RWPE2 (cell line): ENCODE measurements at regions not wholly inside any gene's neighbourhood (a gene's known extent, or its start where the extent isn't known, plus 50 kb on each side); places are given as distances from the start of the nearest gene placed in this dataset.

ENCODE experiments used
- ATAC-seq: fragments of 200-7000 bp; cut with Tn5 transposase; 3 replicates; pipeline ENCODE4 v1.9.1; 2021; ENCODE audit warnings: low read depth
- DNase-seq: peaks from one replicate; pipeline ENCODE4 v3.0.0-alpha.2; 2020; ENCODE audit warnings: low spot score
- H3K27ac ChIP-seq: fragments of 450-650 bp; 2 replicates; pipeline ENCODE4 v1.5.1; 2017; ENCODE audit warnings: mild to moderate bottlenecking; ENCODE audit not compliant: poor library complexity, severe bottlenecking
- H3K27me3 ChIP-seq: fragments of 250-450 bp; sonication (Bioruptor Pico); 2 replicates; pipeline ENCODE4 v1.5.1; 2021; ENCODE audit warnings: mild to moderate bottlenecking, moderate library complexity; ENCODE audit not compliant: insufficient read depth, poor library complexity, severe bottlenecking
- H3K36me3 ChIP-seq: fragments of 250-450 bp; sonication (Bioruptor Pico); 2 replicates; pipeline ENCODE4 v1.5.1; 2020; ENCODE audit warnings: low read depth, mild to moderate bottlenecking, moderate library complexity
- H3K4me1 ChIP-seq: fragments of 250-450 bp; sonication (Bioruptor Pico); 2 replicates; pipeline ENCODE4 v1.5.1; 2021; ENCODE audit warnings: mild to moderate bottlenecking, moderate library complexity; ENCODE audit not compliant: insufficient read depth, poor library complexity, severe bottlenecking
- H3K4me3 ChIP-seq: fragments of 250-450 bp; sonication (Bioruptor Pico); 2 replicates; pipeline ENCODE4 v1.5.1; 2021; ENCODE audit warnings: mild to moderate bottlenecking, moderate library complexity; ENCODE audit not compliant: severe bottlenecking
- H3K9me3 ChIP-seq: fragments of 250-450 bp; sonication (Bioruptor Pico); 2 replicates; pipeline ENCODE4 v1.5.1; 2021; ENCODE audit warnings: mild to moderate bottlenecking, moderate library complexity; ENCODE audit not compliant: severe bottlenecking
- TF ChIP-seq, protein P1 (sequence below): fragments of 450-650 bp; IDR thresholded peaks from one replicate; pipeline ENCODE4 v1.5.1; 2017; ENCODE audit warnings: mild to moderate bottlenecking, moderate library complexity; ENCODE audit not compliant: poor library complexity, severe bottlenecking

DNA sequence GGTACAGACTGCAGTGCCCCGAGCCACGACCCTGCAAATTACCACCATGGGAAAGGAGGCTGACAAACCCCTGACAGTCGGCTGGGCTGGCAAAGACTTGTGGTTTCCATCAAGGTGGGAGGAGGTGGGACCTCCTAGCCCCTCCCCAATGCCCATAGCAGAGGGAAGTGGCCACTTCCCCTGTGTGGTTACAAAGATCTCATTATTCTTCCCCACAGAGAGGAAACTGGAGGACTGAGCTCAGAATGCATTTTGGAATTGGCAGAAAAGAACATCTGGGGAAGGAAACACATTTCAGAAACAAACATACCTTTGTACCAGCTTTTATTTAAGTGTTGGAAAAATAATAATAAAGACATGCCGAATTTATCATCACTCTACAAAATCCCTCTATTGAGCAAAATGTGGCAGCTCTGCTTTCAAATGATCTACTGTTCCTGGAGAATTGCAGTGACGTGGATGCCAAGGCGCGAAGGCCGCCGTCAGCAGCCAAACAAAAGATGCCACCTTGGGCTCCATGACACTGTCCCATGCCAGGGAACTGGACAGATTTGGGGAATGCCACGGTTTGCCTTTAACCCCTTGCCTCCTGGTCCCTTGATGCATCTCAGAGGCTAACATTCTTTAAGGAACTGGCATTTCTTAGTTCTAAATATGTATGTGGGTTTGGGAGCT, 169.6 kb downstream of the CRYBB2 start:
- H3K4me1 ChIP-seq = no peaks in the 10 kb centered on the region
- no peaks in the 10 kb centered on the region for H3K9me3 ChIP-seq
- no peaks in the 10 kb centered on the region for H3K36me3 ChIP-seq
- H3K4me3 ChIP-seq = no peak overlapping the region
- DNase-seq = no peak
- H3K27me3 ChIP-seq = no peaks in the 10 kb centered on the region
- H3K27ac ChIP-seq = no peak overlapping the region
- no peak for ATAC-seq
- TF ChIP-seq, protein P1, sequence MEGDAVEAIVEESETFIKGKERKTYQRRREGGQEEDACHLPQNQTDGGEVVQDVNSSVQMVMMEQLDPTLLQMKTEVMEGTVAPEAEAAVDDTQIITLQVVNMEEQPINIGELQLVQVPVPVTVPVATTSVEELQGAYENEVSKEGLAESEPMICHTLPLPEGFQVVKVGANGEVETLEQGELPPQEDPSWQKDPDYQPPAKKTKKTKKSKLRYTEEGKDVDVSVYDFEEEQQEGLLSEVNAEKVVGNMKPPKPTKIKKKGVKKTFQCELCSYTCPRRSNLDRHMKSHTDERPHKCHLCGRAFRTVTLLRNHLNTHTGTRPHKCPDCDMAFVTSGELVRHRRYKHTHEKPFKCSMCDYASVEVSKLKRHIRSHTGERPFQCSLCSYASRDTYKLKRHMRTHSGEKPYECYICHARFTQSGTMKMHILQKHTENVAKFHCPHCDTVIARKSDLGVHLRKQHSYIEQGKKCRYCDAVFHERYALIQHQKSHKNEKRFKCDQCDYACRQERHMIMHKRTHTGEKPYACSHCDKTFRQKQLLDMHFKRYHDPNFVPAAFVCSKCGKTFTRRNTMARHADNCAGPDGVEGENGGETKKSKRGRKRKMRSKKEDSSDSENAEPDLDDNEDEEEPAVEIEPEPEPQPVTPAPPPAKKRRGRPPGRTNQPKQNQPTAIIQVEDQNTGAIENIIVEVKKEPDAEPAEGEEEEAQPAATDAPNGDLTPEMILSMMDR = no peak

DNA sequence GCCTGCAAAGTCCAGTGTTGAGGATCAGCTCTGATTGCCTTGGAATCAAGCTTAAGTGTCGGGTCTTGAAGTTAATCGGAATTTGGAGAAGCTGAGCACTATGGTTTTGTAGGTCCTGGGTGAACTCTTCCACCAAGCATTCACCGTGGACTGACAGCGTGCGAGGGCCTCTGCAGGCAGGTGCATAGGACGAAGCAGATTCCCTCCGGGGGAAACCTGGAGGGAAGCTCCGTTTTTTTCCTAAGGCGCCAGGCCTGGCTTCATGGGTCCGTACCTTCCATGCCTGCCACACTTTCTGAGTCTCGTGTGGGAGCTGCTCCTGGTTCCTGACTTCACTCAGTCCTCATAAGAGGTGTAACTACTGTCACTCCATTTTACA, 170.1 kb downstream of the CRYBB2 start:
- DNase-seq (no peak), ATAC-seq (no peak)
- Histone ChIP-seq H3K36me3 (no peaks in the 10 kb centered on the region), H3K27me3 (no peaks in the 10 kb centered on the region), H3K4me1 (no peaks in the 10 kb centered on the region), H3K27ac (no peak overlapping the region), H3K9me3 (no peaks in the 10 kb centered on the region), H3K4me3 (no peak overlapping the region)
- TF ChIP-seq, protein P1 = no peak

DNA sequence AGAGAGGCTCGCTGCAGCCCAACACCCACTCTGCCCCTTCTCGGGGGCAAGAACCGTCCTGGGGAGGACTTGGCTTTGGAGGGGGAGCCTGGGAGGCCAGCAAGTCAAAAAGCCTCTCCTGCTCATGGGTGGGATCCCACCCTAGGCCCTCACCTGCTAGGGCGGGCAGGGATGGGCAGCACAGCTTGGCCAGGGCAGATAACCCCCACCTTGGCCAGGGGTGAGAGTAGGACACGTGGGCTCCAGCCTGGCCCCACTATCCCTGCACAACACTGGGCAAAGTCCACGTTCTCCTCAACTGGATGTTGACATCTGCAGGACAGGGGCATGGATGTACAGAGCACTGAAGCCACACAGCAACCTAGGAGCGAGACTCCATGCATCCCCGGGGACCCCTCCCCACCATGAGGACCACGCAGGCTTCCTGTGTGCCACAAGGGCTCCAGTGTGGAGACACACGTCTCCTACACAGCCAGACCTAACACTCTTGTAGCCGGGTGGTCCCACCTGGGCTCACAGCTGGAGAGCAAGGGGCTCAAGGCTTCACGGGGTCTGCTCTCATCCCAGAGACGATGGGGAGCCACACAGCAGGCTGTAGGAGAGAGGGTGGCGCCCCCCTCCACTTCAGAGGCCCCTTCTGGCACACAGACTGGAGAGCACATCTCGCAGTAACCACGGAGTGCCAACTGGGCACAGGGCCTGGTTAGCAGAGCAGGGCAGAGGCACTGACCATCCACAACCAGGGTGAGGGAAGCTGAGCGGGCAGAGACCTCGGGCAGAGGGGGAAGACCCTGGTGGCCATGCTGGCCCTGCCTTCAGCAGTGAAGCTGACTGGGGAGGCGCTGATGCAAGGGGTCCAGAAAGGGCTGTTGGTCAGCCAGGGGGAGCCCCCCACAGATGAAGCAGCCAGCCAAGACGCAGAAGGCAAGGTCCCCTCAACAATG, 171.1 kb downstream of the CRYBB2 start:
- Histone ChIP-seq H3K27me3 (no peaks in the 10 kb centered on the region), H3K36me3 (no peaks in the 10 kb centered on the region), H3K4me3 (no peak overlapping the region), H3K9me3 (no peaks in the 10 kb centered on the region), H3K27ac (no peak overlapping the region), H3K4me1 (no peaks in the 10 kb centered on the region)
- DNase-seq (no peak), ATAC-seq (no peak)
- TF ChIP-seq, protein P1 = no peak

DNA sequence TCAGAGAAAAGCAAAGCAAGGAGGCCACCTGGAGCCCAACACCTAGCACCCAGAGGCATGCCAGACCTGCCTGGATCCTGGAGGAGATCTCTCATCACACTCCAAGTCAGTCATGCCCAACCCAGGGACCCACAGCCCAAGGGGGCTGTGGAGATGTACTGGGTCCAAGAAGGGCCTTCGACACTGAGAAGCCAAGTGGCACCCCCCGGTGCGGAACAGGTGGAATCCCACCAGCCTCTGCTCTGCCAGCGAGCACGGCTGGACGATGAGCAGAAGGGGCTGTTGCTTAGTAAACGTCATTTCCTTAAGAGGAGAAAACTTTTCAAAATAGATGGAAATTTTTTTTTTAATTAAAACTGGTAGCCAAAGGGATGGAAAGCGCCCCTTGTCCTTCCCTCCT, 171.9 kb upstream of the GRK3 start:
- TF ChIP-seq, protein P1 = no peak
- ATAC-seq (no peak), DNase-seq (no peak)
- Histone ChIP-seq H3K4me3 (no peak overlapping the region), H3K27ac (no peak overlapping the region), H3K9me3 (no peaks in the 10 kb centered on the region), H3K36me3 (no peaks in the 10 kb centered on the region), H3K4me1 (no peaks in the 10 kb centered on the region), H3K27me3 (no peaks in the 10 kb centered on the region)
